ENCODE measurements at regions not wholly inside any gene's neighbourhood (a gene's known extent, or its start where the extent isn't known, plus 50 kb on each side); places are given as distances from the start of the nearest gene placed in this dataset.

DNA sequence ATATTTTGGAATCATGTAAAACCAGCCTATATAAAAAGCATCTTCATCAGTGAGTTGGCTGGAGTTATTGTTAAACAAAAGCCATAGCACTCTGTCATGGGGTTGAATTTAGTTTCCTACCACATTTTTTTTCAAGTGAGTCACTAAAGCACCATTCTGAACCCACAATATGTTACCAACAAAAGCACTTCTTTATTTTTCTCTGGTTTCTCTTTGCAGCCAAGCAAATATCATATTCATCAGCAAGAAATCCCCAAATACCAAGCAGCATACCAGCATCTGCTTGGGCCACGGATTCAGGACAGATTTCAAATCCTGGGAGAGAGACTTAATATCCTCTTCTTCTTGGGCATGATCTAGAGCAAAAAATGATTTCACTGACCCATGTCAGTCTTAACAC, 441.4 kb downstream of the BCKDHB start:
- Histone ChIP-seq H3K9me3 (ENCODE audit: control insufficient read depth in 4 of 4, low read length in 3 of 4) (no peaks in the 10 kb centered on the region), H3K27me3 (ENCODE audit: control insufficient read depth in 4 of 4, insufficient read depth in 4 of 4, low read length in 3 of 4) (no peaks in the 10 kb centered on the region), H3K4me3 (ENCODE audit: low read depth in 1 of 3, low read length in 3 of 3) (no peak overlapping the region), H3K9ac (ENCODE audit: low read depth in 1 of 2, low read length in 2 of 2) (no peak overlapping the region), H3K36me3 (ENCODE audit: control insufficient read depth in 4 of 4, insufficient read depth in 3 of 4, low read depth in 1 of 4, low read length in 3 of 4) (no peaks in the 10 kb centered on the region), H3K27ac (ENCODE audit: low read depth in 1 of 2, low read length in 2 of 2) (no peak overlapping the region), H3K4me1 (ENCODE audit: control insufficient read depth in 4 of 4, insufficient read depth in 4 of 4, low read length in 3 of 4) (no peaks in the 10 kb centered on the region)
- WGBS, result 76% methylated on average over 1 of the region's 1 CpG
- no peak for DNase-seq (ENCODE audit: low spot score)
- no peak for TF ChIP-seq RXRA (IDR thresholded peaks at IDR 0.05)
- no peak for TF ChIP-seq JUND (IDR thresholded peaks at IDR 0.05)
- TF ChIP-seq FOXA2 (IDR thresholded peaks at IDR 0.05), result no peak
- no peak for TF ChIP-seq HNF4A (conservative IDR thresholded peaks at IDR 0.05)
- TF ChIP-seq GABPA (IDR thresholded peaks at IDR 0.05 in 1 of 2, conservative IDR thresholded peaks at IDR 0.05 in 1 of 2), result no peak

DNA sequence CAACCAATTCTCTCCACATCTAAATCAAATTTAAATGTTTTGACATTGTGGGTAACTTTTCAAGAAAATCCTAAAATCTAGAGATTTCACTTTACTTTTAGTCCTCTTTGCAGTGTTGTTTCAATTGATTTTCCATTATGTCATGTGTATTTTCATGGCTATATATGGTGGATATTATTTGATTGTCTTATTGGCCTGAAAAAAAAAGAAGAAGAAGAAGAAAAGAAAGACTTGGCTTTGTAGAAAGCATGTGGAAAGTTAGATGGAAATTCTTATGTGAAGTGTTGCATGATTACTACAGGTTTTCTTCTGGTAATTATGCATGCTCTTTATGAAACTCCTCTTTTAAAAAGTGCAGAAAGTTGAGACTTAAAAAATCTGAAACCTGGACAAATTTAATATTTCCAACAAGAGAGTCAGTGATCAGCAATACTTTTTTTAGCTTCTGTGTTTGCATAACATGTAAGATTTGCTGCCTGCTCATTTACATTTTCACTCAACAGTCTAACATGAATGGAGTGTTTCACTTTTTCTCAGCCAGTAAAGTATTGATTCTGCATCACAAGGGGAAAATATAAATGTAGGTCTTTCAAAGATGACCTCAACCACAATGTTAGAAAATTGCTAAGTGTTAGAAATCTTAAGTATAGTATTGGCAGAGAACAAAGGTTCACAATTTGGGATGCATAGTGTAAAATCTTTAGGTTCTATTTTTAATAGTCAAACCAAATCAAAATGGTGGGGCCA, 438.7 kb downstream of the BCKDHB start:
- no peak overlapping the region for H3K4me3 ChIP-seq (ENCODE audit: low read depth in 1 of 3, low read length in 3 of 3)
- TF ChIP-seq EGR1 (IDR thresholded peaks at IDR 0.05; ENCODE audit: low read depth in 2 of 2), result no peak
- no peak for TF ChIP-seq GABPA (IDR thresholded peaks at IDR 0.05 in 1 of 2, conservative IDR thresholded peaks at IDR 0.05 in 1 of 2)
- no peaks in the 10 kb centered on the region for H3K27me3 ChIP-seq (ENCODE audit: control insufficient read depth in 4 of 4, insufficient read depth in 4 of 4, low read length in 3 of 4)
- no peaks in the 10 kb centered on the region for H3K36me3 ChIP-seq (ENCODE audit: control insufficient read depth in 4 of 4, insufficient read depth in 3 of 4, low read depth in 1 of 4, low read length in 3 of 4)
- DNase-seq (ENCODE audit: low spot score), result no peak
- no peak overlapping the region for H3K27ac ChIP-seq (ENCODE audit: low read depth in 1 of 2, low read length in 2 of 2)
- H3K9ac ChIP-seq (ENCODE audit: low read depth in 1 of 2, low read length in 2 of 2), result no peak overlapping the region
- no peaks in the 10 kb centered on the region for H3K9me3 ChIP-seq (ENCODE audit: control insufficient read depth in 4 of 4, low read length in 3 of 4)
- no peaks in the 10 kb centered on the region for H3K4me1 ChIP-seq (ENCODE audit: control insufficient read depth in 4 of 4, insufficient read depth in 4 of 4, low read length in 3 of 4)

DNA sequence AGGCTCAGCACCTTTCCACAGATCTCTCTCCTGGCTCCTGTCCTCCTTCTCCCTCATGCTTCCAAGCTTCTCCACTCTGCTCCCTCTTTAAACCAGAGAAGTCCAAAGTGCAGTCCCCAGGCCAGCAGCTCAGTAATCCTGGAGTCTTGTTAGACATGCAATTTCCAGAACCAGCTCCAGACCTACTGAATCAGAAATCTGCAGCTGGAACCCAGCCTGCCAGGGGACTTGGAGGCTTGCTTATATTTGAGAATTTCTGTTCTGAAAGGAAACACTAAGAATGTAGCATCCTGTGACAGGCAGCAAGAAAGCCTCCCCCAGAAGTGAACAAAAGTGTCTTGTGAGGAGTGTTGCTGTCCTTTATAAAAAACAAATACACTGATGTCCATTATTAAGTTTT, 438.1 kb downstream of the BCKDHB start:
- Histone ChIP-seq H3K36me3 (ENCODE audit: control insufficient read depth in 4 of 4, insufficient read depth in 3 of 4, low read depth in 1 of 4, low read length in 3 of 4) (no peaks in the 10 kb centered on the region), H3K9me3 (ENCODE audit: control insufficient read depth in 4 of 4, low read length in 3 of 4) (no peaks in the 10 kb centered on the region), H3K27me3 (ENCODE audit: control insufficient read depth in 4 of 4, insufficient read depth in 4 of 4, low read length in 3 of 4) (no peaks in the 10 kb centered on the region), H3K9ac (ENCODE audit: low read depth in 1 of 2, low read length in 2 of 2) (no peak overlapping the region), H3K4me1 (ENCODE audit: control insufficient read depth in 4 of 4, insufficient read depth in 4 of 4, low read length in 3 of 4) (no peaks in the 10 kb centered on the region), H3K27ac (ENCODE audit: low read depth in 1 of 2, low read length in 2 of 2) (no peak overlapping the region), H3K4me3 (ENCODE audit: low read depth in 1 of 3, low read length in 3 of 3) (no peak overlapping the region)
- no peak for TF ChIP-seq RAD21 (IDR thresholded peaks at IDR 0.05)
- no peak for TF ChIP-seq FOXA1 (IDR thresholded peaks at IDR 0.05)
- TF ChIP-seq, protein P1, sequence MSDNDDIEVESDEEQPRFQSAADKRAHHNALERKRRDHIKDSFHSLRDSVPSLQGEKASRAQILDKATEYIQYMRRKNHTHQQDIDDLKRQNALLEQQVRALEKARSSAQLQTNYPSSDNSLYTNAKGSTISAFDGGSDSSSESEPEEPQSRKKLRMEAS (IDR thresholded peaks at IDR 0.05), result no peak
- TF ChIP-seq, protein P2, sequence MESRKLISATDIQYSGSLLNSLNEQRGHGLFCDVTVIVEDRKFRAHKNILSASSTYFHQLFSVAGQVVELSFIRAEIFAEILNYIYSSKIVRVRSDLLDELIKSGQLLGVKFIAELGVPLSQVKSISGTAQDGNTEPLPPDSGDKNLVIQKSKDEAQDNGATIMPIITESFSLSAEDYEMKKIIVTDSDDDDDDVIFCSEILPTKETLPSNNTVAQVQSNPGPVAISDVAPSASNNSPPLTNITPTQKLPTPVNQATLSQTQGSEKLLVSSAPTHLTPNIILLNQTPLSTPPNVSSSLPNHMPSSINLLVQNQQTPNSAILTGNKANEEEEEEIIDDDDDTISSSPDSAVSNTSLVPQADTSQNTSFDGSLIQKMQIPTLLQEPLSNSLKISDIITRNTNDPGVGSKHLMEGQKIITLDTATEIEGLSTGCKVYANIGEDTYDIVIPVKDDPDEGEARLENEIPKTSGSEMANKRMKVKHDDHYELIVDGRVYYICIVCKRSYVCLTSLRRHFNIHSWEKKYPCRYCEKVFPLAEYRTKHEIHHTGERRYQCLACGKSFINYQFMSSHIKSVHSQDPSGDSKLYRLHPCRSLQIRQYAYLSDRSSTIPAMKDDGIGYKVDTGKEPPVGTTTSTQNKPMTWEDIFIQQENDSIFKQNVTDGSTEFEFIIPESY (IDR thresholded peaks at IDR 0.05), result no peak
- TF ChIP-seq, protein P3, sequence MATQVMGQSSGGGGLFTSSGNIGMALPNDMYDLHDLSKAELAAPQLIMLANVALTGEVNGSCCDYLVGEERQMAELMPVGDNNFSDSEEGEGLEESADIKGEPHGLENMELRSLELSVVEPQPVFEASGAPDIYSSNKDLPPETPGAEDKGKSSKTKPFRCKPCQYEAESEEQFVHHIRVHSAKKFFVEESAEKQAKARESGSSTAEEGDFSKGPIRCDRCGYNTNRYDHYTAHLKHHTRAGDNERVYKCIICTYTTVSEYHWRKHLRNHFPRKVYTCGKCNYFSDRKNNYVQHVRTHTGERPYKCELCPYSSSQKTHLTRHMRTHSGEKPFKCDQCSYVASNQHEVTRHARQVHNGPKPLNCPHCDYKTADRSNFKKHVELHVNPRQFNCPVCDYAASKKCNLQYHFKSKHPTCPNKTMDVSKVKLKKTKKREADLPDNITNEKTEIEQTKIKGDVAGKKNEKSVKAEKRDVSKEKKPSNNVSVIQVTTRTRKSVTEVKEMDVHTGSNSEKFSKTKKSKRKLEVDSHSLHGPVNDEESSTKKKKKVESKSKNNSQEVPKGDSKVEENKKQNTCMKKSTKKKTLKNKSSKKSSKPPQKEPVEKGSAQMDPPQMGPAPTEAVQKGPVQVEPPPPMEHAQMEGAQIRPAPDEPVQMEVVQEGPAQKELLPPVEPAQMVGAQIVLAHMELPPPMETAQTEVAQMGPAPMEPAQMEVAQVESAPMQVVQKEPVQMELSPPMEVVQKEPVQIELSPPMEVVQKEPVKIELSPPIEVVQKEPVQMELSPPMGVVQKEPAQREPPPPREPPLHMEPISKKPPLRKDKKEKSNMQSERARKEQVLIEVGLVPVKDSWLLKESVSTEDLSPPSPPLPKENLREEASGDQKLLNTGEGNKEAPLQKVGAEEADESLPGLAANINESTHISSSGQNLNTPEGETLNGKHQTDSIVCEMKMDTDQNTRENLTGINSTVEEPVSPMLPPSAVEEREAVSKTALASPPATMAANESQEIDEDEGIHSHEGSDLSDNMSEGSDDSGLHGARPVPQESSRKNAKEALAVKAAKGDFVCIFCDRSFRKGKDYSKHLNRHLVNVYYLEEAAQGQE (IDR thresholded peaks at IDR 0.05), result no peak
- no peak for TF ChIP-seq TAF1 (conservative IDR thresholded peaks at IDR 0.05)
- no peak for TF ChIP-seq HNF4A (conservative IDR thresholded peaks at IDR 0.05)
- DNase-seq (ENCODE audit: low spot score), result no peak
